PC-3 (cell line): ENCODE measurements at regions not wholly inside any gene's neighbourhood (a gene's known extent, or its start where the extent isn't known, plus 50 kb on each side); places are given as distances from the start of the nearest gene placed in this dataset.

Source experiments
- EZH2 ChIP-seq: fragments of 300-600 bp; sonication (generic); IDR thresholded peaks from one replicate; pipeline ENCODE4 v1.6.1; 2017; ENCODE audit warnings: antibody characterized with exemption, mild to moderate bottlenecking, low read length; ENCODE audit not compliant: unreplicated experiment
- EZH2phosphoT487 ChIP-seq: fragments of 300-600 bp; sonication (generic); IDR thresholded peaks from 2 replicates; pipeline ENCODE4 v1.6.1; 2018; ENCODE audit warnings: mild to moderate bottlenecking, antibody characterized with exemption, low read length, borderline replicate concordance
- TF ChIP-seq, protein P1 (sequence below): fragments of 300-600 bp; sonication (generic); conservative IDR thresholded peaks from 2 replicates; pipeline ENCODE4 v1.5.1; 2017; ENCODE audit warnings: antibody characterized with exemption, low read depth, mild to moderate bottlenecking, low read length

DNA sequence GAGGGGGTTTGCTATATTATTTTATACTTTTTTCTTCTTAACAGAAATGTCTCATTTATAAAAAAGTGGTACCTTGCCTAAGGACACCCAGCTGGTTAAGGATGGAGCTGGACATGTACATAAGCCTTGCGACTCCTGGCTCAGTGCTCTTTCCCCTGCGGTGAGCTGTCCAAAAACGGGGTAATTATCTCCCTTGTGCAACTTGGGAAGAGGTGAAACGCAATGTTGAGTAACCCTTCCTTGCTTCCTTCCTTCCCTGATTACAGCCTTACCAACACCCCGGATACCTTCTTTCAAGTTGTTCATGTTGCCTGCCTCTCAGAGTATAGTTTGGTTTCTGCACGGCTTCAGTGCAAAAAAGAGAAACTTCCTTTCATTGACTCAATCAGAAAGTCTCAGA is 94.1 kb upstream of the XYLT1 start:
- TF ChIP-seq, protein P1, sequence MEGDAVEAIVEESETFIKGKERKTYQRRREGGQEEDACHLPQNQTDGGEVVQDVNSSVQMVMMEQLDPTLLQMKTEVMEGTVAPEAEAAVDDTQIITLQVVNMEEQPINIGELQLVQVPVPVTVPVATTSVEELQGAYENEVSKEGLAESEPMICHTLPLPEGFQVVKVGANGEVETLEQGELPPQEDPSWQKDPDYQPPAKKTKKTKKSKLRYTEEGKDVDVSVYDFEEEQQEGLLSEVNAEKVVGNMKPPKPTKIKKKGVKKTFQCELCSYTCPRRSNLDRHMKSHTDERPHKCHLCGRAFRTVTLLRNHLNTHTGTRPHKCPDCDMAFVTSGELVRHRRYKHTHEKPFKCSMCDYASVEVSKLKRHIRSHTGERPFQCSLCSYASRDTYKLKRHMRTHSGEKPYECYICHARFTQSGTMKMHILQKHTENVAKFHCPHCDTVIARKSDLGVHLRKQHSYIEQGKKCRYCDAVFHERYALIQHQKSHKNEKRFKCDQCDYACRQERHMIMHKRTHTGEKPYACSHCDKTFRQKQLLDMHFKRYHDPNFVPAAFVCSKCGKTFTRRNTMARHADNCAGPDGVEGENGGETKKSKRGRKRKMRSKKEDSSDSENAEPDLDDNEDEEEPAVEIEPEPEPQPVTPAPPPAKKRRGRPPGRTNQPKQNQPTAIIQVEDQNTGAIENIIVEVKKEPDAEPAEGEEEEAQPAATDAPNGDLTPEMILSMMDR = no peak
- no peak for TF ChIP-seq EZH2
- no peak for TF ChIP-seq EZH2phosphoT487
